GM19043 (cell line): ENCODE measurements at regions not wholly inside any gene's neighbourhood (a gene's known extent, or its start where the extent isn't known, plus 50 kb on each side); places are given as distances from the start of the nearest gene placed in this dataset.

Source experiments
- ATAC-seq: cut with Tn5 transposase; IDR thresholded peaks from one replicate; pipeline ENCODE4 v1.9.1; 2021; ENCODE audit warnings: low read depth; ENCODE audit not compliant: unreplicated experiment

DNA sequence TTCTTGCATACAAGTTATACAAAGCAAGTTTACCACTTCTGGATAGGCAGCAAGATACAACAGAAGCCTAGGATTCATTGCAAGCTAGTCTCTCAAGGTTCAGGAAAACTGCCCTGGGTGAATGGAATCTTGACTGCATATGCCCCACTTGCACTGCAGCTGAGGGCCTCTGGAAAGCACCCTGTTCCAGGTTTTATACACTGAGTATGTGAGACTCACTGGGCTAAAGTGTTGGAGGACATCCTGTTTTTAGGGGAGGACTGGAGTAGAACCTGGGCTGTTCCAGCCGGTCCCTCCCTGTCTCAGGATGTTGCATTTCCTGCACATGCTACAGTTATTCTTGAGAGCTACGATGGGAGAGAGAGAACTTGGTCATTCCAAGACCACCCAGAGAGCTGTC, 168.5 kb upstream of the NUDT6 start:
- no peak for ATAC-seq

DNA sequence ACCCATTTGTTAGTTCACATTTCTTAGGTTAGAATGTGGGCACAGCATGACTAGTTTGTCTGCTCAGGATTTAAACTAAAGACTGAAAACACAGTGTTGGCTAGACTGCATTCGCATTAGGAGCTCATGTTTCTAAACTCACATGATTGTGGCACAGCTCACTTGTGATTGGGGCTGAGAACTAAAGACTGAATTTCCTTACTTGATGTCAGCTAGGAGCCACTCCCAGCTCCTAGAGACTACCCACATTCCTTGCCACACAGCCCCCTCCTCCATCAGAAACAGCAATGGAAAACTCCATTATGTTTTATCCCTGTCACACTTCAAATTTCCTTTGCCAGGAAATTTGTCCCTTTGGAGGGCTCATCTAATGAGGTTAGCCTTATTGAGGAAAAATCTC, 170.2 kb upstream of the NUDT6 start:
- no peak for ATAC-seq

DNA sequence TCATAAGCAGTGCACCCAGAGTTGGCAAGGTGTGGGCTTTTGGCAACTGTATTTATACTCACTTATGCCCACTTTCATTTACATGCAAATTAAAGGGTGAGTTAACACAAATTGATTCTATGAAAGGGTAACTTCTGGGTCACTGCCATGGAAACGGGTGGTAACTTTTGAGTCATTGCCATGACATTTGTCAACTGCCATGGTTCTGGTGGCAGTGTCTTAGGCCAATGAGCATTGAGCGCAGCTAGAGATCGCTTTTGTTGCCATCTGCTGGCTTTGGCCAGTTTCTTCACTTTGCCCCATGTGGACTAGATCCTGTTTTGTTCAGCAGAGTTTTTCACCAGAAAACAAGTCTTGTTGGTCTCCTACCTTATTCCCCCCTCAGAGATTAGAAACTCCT, 170.8 kb upstream of the NUDT6 start:
- no peak for ATAC-seq

DNA sequence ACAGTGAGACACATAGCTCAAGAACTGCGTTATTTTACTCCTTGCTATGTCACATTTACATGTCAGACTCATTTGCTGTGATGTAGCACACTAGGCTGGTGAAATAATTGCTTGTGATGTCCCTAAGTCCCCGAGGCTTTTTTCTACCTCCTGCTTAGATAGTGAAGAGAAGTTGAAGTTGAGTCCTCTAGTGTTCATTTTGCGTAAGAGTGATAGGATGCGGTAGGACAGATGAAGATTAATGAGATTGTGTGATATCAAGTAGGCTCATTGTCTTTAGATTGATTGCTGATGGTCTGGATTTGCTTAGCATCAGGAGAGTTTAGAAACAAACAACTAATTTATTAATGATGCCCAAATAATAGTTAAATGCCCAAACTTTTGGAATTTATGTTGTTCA, 173.6 kb upstream of the NUDT6 start:
- no peak for ATAC-seq

DNA sequence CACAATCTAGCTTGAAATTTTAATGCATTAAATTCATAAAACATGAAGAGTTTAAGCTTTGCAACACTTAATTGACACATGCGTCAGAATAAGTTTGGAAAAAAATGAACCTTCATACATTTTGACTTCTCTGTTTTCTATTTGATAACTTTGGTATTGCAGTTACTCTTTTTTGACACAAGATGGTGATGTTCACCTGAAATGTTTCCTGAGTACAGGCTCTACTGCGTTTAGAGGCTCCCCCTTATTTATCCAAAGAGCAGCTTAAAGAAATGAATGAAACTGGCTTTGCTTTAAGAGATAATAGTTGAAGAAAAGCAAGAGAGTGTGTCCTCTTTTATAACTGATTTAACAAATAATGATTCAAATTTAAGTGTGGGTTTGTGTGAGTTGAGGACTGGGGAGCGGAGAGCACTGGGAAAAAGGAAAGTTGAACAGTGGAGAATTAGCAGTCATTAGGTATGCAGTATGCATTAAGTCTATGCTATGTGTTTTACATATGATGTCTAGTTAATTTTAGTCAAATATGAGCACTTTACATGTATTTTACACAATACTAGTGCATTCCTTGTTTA, 180.6 kb upstream of the NUDT6 start:
- ATAC-seq: peak; percentile 72

DNA sequence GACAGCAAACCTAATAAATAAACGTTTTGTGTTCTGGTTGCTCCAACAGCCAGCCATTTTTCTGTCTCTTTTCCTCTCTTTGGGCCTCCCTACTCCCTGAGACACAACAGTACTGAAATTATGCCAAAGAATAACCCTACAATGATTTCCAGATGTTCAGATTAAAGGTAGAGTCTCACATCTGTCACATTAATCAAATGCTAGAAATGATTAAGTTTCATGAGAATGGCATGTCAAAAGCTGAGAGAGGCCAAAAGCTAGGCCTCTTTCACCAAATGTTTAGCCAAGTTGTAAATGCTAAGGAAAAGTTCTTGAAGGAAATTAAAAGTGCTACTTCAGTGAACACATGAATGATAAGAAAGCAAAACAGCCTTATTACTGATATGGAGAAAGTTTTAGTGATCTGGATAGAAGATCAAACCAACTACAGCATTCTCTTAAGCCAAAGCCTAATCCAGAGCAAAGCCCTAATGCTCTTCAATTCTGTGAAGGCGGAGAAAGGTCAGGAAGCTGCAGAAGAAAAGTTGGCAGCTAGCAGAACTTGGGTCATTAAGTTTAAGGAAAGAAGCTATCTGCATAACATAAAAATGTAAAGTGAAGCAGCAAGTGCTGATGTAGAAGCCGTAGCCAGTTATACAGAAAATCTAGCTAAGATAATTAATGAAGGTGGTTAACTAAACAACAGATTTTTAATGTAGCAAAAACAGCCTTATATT, 182.1 kb upstream of the NUDT6 start:
- ATAC-seq: no peak

DNA sequence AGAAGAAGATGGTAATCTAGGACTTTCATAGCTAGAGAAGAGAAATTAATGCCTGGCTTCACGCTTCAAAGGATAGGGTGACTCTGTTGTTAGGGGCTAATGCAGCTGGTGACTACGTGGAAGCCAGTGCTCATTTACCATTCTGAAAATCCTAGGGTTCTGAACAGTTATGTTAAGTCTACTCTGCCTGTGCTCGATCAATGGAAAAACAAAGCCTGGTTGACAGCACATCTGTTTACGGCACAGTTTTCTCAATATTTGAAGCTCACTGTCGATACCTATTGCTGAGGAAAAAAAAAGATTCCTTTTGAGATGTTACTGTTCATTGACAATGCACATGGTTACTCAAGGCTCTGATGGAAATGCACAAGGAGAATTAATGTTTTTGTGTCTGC, 182.6 kb upstream of the NUDT6 start:
- no peak for ATAC-seq

DNA sequence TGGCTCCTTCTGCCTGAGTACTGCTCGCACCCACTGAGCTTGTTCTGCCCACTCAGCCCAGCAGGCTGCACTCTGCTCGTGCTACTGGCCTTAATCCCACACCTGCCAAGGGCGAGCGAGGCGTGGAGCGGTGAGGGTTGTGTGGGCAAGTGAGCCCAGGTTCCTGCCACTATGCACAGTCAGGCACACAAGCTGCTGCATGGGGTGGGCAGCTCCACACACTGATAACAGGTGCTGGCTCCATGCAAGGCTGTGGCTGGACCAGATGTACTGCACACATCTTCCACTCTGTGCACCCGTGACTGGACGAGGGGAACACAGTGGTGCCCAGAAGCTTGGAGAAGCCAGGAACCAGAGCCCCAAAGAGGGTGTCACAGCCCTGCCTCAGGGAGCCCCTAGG, 184.3 kb upstream of the NUDT6 start:
- ATAC-seq: no peak

DNA sequence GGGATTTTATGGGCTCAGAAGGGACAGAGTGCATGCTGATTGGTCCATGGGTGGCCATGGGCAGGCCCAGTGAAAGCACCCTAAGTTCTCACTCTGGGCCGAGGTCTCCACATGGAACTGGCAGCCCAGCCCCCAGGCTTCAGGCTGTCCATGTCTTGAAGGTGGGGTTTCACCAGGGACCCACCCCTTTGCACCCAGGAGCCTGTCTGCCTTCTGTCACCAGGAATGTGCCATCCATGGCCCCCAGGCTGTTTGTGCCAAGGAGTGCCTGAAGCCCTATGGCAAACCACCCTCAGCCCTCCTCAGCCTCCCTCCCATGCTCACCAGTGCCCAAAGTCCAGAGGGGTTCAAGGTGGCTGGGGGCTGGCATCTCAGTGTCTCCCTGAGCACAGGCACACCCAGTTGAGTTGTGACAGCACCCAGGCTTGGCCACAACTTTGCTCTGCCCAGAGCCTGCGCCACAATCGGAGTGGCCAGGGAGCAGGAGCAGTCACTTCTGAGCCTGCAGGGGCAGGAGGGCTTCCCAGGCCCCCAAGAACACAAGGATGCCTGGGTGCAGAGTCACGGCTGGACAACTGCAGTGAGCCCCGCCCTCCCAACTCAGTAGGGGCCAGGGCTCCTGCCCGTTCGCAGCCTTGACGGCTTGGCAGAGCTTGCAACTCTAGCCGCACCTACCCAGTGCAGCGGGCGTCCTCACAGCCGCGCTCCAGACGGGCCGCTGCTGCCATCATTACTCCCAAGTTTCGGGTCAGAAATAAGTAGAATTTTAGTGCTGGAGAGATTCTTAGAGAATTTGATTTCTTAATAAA, 185.3 kb upstream of the NUDT6 start:
- ATAC-seq: no peak

DNA sequence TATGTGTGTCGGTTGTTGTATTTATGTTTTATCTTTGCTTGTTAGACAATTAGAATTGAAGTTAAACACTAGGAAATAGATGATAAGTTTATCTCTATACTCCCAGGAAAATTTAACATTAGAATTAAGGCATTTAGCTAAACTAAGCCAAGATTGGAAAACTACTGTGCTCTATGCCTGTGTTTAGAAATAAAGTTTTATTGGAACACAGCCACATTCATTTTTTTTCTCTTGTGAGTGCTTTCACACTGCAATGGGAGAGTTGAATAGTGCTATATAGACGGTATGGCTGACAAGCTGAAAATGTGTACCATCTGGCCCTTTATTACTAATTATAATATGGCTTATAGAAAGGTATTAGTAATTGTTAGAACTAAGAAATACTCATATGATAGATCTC, 186.7 kb upstream of the NUDT6 start:
- no peak for ATAC-seq

DNA sequence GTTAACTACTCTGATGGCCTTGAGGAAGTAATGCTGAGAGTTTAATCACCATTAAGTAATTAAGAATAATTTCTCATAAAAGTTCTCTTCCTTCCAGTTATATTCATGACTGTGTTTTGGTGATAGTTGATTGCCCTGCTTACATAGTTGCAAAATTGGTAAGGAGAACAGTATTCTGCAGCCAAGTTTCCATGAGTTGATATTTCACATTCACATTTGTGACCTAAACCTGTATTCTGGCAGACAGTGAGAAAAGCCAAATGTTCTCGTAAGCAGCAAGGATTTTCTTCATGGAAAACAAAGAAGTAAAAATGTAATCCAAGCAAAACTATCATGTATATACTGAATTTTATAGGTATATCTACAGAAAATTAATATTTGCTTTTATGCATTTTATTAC, 187.8 kb upstream of the NUDT6 start:
- no peak for ATAC-seq

DNA sequence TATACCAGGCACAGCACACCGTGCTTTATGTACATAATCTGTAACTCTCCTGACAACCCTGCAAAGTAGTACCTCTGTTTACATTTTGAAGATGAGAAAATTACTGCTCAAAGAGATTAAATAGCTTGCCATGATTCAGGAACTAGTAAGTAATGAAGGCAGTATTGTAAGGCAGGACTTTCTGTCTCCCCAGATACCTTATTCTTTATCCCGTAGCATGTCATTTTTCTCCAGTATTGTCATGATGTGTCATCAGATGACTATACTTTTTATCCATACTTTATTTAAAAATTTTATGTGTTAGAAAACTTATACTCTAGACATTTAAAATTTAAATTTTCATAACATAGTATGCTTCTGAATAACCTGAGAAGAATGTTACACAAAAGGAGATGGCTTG, 188.3 kb upstream of the NUDT6 start:
- ATAC-seq: no peak

DNA sequence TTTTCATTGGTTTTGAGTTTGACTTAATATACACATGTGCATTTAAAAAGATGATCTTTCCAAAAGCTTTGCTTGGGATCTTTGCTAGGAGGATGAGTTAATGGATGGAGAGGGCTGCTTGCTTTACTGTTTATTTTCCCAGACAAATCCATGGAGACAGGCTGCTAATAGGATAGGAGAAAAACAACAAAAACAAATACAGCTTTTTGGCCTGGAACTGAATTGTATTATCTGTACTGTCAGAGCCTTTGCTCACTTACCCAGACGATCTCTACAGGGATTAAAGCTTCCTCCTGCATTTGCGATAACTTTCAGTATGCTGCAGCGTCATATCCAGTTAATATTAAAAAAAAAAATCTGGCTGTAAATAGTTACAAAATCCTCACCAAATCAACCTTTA, 190.8 kb upstream of the NUDT6 start:
- no peak for ATAC-seq

DNA sequence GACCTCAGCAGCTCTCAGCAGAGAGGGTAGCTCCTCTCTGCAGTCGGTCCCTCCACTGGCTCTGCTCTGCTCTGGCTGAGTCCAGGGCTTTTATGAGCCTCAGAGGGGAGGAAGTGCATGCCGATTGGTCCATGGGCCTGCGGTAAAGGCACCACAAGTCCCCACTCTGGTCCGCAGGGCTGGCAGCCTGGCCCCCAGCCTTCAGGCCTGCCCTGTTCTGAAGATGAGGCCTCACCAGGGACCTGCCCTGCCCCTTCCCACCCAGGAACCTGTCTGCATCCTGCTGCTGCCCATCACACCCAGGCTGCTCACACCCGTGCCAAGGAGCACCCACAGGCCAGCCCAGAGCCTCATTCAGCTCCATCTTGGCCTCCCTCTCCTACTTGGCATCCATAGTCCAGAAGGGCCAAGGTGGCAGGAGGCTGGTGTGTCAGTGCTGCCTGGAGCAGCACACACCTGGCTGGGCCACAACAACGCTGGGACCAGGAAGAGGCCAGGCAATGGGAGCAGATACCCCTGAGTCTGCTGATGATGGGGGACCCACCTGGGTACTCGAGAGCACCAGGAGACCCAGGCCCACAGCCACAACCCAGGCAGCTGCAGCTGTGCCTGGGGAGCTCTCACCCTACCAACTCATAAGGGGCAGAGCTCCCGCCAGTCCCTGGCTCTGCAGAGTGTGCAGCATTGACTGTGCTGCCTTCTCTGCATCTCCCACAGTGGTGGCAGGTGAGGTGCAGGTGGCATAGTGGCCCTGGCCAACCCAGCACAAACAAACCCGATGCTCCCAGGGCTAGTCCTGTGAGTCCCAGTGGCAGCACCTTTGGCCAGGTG, 191.9 kb upstream of the NUDT6 start:
- no peak for ATAC-seq

DNA sequence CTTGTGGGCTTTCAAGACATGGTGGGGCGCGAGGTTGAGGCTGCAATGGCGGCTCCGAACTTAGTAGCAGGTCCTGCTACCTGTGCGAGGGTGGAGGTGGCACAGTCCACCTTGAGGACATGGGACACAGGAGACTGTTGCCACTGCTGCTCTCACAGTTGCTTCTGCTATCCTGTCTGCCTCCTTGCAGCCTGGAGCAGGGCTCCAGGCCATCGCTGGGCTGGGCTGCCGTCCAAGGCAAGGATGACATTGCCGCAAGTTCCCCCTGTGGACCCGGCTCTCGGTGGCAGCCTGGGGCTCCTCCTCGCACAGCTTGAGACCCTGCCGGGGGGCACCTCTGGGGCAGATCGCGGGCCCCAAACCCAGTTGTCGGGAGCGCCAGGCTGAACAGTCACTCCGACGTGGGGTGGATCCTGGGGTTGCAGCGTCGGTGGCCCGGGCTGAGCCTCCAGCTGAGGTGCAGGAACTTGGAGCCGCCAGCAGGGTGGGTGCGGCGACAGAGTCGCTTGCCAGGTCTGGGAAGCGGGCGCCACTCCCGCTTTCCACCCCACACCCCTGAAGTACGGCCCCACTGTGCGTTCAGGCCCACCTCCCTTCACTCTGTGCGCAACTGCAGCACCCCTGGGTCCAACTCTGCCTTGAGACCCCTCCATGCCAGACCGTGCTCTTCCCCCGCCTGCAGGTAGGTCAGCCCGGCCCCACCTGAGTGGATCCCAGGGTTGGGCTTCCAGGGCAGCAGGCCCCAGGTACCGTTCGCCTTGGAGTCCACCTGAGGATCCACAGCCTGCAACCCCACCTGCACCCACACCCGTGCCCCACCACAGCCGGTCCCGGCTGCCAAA, 192.7 kb upstream of the NUDT6 start:
- ATAC-seq: no peak

DNA sequence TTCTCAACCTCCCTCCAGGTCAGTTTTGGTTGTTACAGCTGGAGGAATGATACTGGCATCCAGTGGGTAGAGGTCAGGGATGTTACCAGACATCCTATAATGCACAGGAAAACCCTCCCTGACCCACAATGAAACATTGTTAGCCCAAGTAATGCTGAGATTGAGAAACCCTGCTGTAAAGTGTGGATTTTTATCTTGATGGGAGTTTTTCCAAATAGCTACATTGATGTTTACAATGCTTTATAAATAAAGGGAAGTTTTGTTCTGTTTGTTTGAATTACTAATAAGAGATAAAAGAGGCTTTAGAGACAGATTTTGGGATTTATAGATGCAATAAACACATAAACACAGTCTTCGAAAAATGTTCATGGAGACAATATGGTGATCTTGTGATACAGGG, 194.0 kb upstream of the NUDT6 start:
- ATAC-seq: no peak

DNA sequence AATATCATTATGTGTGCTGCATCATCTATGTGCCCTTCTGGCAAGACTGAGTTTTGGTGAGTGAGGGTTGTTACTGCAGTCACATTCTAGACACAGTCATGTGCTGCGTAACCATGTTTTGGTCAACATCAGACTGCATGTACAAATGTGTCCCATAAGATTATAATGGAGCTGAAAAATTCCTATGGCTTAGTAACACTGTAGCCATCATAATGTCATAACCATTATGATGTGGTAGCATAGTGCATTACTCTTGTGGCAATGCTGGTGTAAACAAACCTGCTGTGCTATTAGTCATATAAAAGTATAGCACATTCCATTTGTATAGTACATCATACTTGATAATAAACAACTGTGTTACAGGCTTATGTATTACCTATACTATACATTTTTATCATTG, 198.1 kb upstream of the NUDT6 start:
- no peak for ATAC-seq

DNA sequence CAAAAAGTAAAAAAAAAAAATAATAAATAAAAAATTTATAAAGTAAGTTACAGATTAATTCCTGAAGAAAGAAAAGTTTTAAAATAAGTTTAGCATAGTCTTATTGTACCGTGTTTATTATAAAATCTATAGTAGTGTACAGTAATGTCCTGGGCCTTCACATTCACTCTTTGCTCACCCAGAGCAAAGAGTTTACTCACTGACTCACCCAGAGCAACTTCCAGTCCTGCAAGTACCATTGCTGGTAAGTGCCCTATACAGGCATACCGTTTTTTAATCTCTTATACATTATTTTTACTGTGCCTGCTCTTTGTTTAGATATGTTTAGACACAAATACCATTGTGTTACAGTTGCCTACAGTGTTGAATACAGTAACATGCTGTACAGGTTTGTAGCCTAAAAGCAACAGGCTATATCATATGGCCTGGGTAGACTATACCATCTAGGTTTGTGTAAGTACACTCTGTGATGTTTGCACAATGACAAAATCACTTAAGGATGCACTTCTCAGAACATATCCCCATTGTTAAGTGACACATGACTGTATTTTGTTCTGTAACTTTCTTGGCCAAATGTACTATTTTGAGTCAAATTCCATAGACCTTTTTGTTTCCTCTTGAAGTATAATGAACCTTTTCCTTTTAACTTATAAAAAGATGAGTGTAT, 199.0 kb upstream of the NUDT6 start:
- ATAC-seq: no peak

DNA sequence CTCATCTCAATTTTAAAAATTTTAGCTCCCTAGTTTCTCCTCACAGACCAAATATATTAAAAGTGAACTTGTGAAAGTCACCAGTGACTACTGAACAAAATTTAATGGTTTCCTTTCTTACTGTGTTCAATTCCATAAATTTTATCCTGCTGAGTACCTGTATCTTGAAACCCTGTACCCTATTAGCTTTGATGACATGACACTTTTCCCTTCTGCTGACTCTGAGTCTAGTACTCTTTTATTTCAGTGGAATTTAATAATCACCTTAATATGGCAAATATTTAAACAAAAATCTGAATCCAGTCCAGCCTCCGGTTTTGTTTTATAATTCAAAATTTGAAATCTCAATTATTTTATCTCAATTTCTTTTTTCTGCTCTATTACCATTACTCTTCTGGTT, 203.1 kb upstream of the NUDT6 start:
- ATAC-seq: no peak

DNA sequence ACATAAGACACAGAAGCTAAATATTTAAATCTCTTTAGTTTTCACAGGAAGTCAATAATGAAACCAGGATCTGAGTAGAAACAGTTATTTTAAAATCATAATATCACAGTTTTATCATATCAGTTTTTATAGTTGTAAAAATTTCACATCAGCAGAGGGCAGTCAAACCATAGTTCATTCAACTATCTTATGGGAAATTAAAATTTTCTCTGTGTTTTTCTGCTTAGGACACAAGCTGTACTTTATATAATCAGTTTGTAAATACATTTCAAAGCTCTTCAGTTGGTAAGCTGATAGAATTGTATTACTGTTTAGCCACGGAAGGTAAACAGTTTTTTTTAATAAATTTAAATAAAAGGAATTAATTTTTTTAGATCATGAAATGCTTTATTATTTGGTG, 204.8 kb upstream of the NUDT6 start:
- ATAC-seq: no peak
